Ovary (tissue), 3 donors: ENCODE measurements at regions not wholly inside any gene's neighbourhood (a gene's known extent, or its start where the extent isn't known, plus 50 kb on each side); places are given as distances from the start of the nearest gene placed in this dataset.

Source experiments
- CTCF ChIP-seq, 3 donors: fragments of 450-650 bp in 2 of 3; fragments of 200-600 bp in 1 of 3; IDR thresholded peaks; one replicate each; pipeline versions ENCODE4 v1.5.1 to v1.8.0; 2016 to 2022; ENCODE audit warnings: antibody characterized with exemption in 3 of 3, mild to moderate bottlenecking in 1 of 3
- EP300 ChIP-seq: sonication (generic); formaldehyde crosslinking; IDR thresholded peaks from one replicate; pipeline ENCODE4 v1.6.1; 2017; ENCODE audit warnings: antibody characterized with exemption
- POLR2A ChIP-seq: fragments of 450-650 bp; IDR thresholded peaks from one replicate; pipeline ENCODE4 v1.6.1; 2017; ENCODE audit warnings: antibody characterized with exemption, mild to moderate bottlenecking, moderate library complexity
- donor health status: DM: no; HTN: no; CAD: no.

- TF ChIP-seq CTCF (IDR thresholded peaks at IDR 0.05) (no peak), POLR2A (no peak), EP300 (no peak)
Measured at GRCh38 chr6:109920911-109921310, 57.2 kb upstream of the GPR6 start.
